HG03439 (cell line): ENCODE measurements at regions not wholly inside any gene's neighbourhood (a gene's known extent, or its start where the extent isn't known, plus 50 kb on each side); places are given as distances from the start of the nearest gene placed in this dataset.
"Not testable (repeated sequence)": the region's sequence is repeated elsewhere in the genome, so short reads cannot be mapped to it uniquely, and the experiment has no call there.

ENCODE experiments used
- ATAC-seq: cut with Tn5 transposase; IDR thresholded peaks from one replicate; pipeline ENCODE4 v1.9.1; 2021; ENCODE audit warnings: mild to moderate bottlenecking, moderate library complexity; ENCODE audit not compliant: unreplicated experiment

- no peak for ATAC-seq
Measured at GRCh38 chr10:34016576-34016975, 682.1 kb upstream of the NRP1 start.

DNA sequence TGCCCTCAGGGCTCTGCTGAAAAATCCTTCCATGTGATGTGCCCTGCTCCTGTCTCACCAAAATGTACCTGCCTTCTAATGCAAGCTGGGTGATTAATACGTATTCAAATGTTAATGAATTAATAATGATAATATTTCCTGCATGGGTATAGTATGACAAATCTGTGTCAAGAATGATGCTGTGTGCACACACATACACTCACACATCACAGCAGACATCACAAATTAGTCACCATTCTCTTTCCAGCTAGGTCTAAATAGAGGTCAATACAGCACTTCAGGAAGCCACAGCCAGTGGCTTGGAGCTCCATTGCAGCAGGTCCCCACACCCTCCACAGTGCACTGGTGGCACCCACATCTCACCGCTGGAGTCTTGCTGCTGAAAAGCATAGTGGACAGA lies 681.2 kb upstream of the NRP1 start:
- no peak for ATAC-seq

- ATAC-seq = no peak
Measured at GRCh38 chr10:34013235-34013634, 678.8 kb upstream of the NRP1 start.

- no peak for ATAC-seq
Measured at GRCh38 chr10:34010891-34011290, 676.4 kb upstream of the NRP1 start.

DNA sequence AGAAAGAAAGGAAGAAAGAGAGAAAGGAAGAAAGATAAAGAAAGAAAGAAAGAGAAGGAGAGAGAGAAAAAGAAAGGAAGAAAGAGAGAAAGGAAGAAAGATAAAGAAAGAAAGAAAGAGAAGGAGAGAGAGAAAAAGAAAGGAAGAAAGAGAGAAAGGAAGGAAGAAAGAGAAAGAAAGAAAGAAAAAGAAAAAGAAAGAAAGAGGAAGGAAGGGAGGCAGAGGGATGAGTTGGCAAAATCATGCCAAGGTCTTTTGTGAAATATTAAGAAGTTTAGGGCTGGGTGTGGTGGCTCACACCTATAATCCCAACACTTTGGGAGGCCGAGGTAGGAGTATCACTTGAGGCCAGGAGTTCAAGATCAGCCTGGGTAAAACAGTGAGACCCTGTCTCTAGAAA lies 675.8 kb upstream of the NRP1 start:
- not testable (repeated sequence) for ATAC-seq

GRCh38 chr10:34008656-34009055 lies 674.2 kb upstream of the NRP1 start:
- no peak for ATAC-seq

DNA sequence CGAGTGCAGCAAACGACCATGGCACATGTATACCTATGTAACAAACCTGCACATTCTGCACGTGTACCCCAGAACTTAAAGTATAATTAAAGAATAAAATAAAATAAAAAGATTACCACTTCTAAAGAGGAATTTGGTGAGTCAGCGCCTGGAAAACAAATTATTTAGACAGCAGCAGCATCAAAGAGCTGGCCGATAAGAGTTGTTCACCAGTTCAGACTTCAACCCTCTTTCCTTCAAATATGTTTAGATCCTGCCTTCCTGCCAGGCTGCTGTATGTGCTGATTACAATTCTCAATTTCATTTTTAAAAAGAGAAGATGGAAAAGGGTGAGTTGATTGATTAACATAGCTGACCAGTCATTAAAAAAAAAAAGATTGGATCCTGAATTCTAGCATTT lies 672.0 kb upstream of the NRP1 start:
- no peak for ATAC-seq

GRCh38 chr10:34003561-34003960 lies 669.1 kb upstream of the NRP1 start:
- ATAC-seq = no peak

- no peak for ATAC-seq
Measured at GRCh38 chr10:34002896-34003295, 668.4 kb upstream of the NRP1 start.

DNA sequence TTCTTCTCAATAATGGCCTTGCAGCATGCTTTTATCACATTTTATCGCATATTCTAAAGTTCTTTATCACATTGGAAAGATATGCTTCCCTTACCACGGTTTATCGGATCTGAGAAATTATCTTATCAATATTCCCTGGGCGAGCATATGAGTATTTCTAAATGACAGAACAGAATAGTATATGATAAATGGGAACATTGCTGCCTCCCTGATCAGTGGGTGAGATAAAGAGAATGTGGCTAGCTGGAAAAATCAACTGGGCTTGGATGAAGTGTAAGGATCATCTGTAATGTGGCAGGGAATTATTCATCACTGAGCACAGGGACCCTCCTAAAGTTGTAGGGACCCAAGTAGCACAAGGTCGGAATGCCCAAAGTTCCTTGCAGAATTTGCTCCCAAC lies 667.4 kb upstream of the NRP1 start:
- ATAC-seq = no peak

GRCh38 chr10:34001087-34001580 lies 666.7 kb upstream of the NRP1 start:
- ATAC-seq = no peak

GRCh38 chr10:33993917-33994316 lies 659.5 kb upstream of the NRP1 start:
- ATAC-seq = no peak

DNA sequence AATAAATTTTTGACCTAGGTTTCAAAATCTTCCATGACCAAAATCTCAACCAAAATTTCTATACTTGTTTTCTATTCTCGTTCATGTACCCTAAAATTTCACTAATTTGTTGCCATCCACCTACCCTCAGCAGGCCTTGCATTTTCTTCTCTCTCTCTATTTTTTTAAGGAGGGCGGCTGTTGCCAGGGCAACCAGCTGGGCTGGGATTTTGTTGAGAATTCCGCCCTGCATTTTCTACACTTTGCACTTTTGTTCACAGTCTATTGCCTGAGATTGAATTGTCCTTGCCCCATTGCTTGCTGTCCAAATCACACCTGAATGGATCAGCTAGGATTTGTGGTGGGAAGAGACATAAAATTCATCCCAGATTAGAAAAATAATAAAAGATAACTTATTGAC lies 657.5 kb upstream of the NRP1 start:
- ATAC-seq = no peak

DNA sequence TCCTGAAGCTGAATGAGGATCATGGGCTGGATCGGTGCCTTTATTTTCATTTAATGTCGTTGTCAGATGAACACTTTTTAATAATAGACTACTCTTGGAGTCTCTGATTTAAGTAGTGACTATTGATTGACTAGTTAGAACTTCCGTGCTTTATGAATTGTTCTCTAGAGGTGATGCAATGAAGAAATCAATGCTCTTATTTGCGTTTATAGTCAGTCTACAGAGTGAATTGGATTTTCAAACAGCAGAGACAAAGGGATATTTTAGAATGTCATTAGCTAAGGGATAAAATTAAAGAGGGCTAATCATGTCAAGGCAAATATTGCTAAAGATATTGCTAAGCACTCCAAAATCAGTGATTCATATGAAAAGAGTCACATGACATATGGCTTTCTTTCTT lies 652.0 kb upstream of the NRP1 start:
- no peak for ATAC-seq

- ATAC-seq = no peak
Measured at GRCh38 chr10:33986016-33986415, 651.5 kb upstream of the NRP1 start.

DNA sequence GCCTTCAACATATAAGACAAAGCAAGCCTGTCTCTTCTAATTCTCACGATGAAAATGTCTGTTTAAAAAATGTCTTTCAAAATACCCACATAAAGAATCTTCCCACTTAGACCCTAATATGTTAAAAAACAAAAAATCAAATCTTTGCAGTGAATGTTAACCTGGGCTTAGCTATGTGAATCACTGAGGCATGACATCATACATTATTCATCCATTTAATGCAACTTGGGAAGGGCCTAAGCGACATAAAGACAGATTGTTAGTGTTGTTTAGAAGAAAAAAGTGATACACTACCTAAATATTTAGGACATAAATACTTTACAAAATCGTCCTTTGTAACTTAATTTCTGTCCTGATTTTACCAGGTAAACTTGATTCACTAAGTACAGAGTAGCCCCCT lies 648.5 kb upstream of the NRP1 start:
- ATAC-seq = no peak

DNA sequence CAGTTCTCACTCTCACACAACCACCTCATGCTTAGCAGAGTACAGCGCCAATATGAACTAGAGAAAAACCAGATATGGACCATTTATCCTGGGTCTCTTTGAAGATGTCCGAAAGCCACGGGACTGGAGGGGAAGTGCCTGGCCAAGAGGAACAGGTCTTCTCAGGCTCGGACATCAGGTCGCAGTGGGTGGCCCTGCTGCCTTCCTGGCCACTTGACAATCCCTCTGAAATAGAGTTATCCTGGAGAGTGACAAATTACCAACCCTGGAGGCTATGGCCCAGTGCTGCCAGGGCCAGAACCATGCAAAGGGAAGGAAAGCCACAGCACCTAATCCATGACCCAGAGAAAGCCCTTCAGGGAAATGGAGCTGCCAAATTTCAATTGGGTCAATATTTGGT lies 646.8 kb upstream of the NRP1 start:
- ATAC-seq = no peak

DNA sequence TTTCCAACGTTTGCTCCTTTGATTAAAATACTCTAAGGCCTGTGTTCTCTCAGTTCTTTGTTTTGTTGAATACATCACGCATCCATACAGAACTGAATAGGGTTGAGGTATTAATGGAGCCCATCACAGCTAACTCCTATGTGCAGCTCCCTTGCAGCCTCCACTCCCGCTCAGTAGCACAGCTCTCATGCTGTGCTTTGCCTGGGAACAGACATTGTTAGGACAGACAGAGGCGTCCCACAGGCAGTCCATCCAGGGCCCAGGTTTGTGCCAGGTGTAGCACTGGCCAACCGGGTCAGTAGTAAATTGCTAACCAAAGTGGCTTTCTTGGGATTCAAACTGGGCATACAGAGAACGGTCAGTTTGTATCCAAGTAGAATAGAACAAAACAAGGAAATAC lies 644.7 kb upstream of the NRP1 start:
- ATAC-seq = no peak

GRCh38 chr10:33975481-33975880 lies 641.0 kb upstream of the NRP1 start:
- ATAC-seq = no peak

DNA sequence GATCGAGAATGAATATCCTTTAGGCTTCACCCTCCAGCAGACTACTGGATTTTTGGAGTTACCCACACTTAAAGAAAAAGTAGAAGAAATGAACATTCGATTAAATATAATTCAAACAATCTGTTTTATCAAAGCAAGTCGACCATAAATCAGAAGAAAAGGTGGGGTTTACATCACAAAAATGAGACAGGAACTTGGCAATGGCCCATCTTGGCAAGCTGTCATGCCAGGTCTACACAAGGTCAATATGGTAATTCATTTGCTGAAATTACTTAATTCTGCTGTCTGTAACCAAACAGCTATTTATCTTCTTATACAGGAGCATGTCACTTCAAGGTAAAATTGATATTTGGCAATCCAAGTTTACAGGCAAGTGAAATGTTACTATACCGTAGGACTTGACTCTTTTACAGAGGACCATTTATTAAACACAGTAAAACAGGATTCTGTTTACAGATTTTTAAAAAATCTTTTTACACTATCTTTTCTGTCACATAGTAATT lies 640.6 kb upstream of the NRP1 start:
- ATAC-seq = no peak

DNA sequence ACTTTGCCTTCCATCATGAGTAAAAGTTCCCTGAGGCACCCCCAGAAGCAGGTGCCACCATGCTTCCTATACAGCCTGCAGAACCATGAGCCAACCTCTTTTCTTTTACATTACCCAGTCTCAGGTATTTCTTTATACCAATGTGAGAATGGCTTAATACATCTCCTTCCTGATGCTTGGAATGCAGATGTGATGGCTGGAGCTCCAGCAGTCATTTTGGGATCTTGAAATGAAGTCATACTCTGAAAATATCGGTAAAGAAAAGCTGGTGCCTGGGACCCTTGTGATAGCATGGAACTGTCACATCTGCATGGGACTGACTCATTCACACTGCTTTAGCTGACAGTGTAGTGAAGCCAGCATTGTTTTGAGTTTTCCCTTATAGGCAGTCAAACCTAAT lies 634.5 kb upstream of the NRP1 start:
- ATAC-seq = no peak

GRCh38 chr10:33967606-33968120 lies 633.2 kb upstream of the NRP1 start:
- ATAC-seq = no peak

- no peak for ATAC-seq
Measured at GRCh38 chr10:33966946-33967345, 632.5 kb upstream of the NRP1 start.
